Esophagus squamous epithelium (tissue), 5 donors: ENCODE measurements at regions not wholly inside any gene's neighbourhood (a gene's known extent, or its start where the extent isn't known, plus 50 kb on each side); places are given as distances from the start of the nearest gene placed in this dataset.
A peak's percentile ranks its signal among the peaks of the same experiment; 100 is the strongest.

Experiments used
- DNase-seq: peaks from one replicate; lab custom pipeline; 2025; lab: John Stamatoyannopoulos, UW
- H3K27ac ChIP-seq, 4 donors: fragments of 200-600 bp; sonication (generic); one replicate each; pipeline ENCODE4 v1.5.1; 2016 to 2019; ENCODE audit warnings: mild to moderate bottlenecking in 1 of 4
- H3K27me3 ChIP-seq, 4 donors: fragments of 200-600 bp; sonication (generic); 1 replicate in 3 of 4; 2 replicates in 1 of 4; pipeline versions ENCODE4 v1.5.1 to v1.6.0; 2017 to 2021; ENCODE audit warnings: antibody characterized with exemption in 1 of 4
- H3K36me3 ChIP-seq, 3 donors: fragments of 200-600 bp; sonication (generic); one replicate each; pipeline ENCODE4 v1.5.1; 2016 to 2019
- H3K4me1 ChIP-seq, 3 donors: fragments of 200-600 bp; sonication (generic); one replicate each; pipeline ENCODE4 v1.5.1; 2017 to 2019
- H3K4me3 ChIP-seq, 4 donors: fragments of 200-600 bp; sonication (generic); 1 replicate in 3 of 4; 2 replicates in 1 of 4; pipeline ENCODE4 v1.5.1; 2016 to 2019; ENCODE audit warnings: mild to moderate bottlenecking in 2 of 4, moderate library complexity in 1 of 4
- H3K9me3 ChIP-seq, 3 donors: fragments of 200-600 bp; sonication (generic); one replicate each; pipeline ENCODE4 v1.5.1; 2016 to 2019
- POLR2A ChIP-seq, 4 donors: fragments of 450-650 bp; IDR thresholded peaks; one replicate each; pipeline ENCODE4 v1.6.1; 2017; ENCODE audit warnings: antibody characterized with exemption in 4 of 4, mild to moderate bottlenecking in 4 of 4, moderate library complexity in 3 of 4
- WGBS, 2 donors: methylation state at CpG; one replicate each; pipeline ENCODE4 v1.1.5; 2018; 5-methylcytosine and 5-hydroxymethylcytosine counted together
- intact Hi-C: fragments of 100-400 bp; cut with DNase I; formaldehyde crosslinking; loops from one replicate; pipeline ENCODE4 v1.15.0; 2022
- TF ChIP-seq, protein P1 (sequence below), 6 experiments: fragments of 450-650 bp in 4 of 6; fragments of 200-600 bp in 2 of 6; sonication (generic) in 2 of 6; IDR thresholded peaks; one replicate each; pipeline ENCODE4 v1.5.1; 2016 to 2019; ENCODE audit warnings: antibody characterized with exemption in 6 of 6, mild to moderate bottlenecking in 4 of 6, moderate library complexity in 4 of 6
- donor health status: DM: yes; HTN: yes; CAD: no.

DNA sequence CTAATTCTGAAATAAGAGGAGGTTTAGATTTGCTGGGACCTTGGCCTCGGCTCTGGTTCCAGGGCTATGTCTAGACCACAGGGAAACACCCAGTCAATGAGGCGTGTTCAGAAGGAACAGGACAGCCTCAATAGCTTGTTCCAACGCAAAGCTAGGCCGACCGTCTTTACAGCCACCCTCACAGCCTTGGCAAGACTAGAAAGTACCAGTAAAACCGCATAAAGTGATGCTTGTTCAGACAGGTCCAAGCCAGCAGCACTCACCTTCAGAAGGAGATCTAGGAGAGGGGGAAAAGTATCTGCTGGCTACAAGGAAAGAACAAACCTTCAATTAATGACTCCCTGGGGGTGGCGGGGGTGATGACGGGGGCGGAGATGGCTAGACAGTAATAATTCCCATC is 50.1 kb upstream of the LMTK2 start:
- no peaks in the 10 kb centered on the region for H3K36me3 ChIP-seq
- peaks cover 0 to 5% (median 0%) of the 10 kb centered on the region in 4 donors for H3K27me3 ChIP-seq
- H3K4me1 ChIP-seq, result peaks cover 8 to 59% (median 43%) of the 10 kb centered on the region in 3 donors
- DNase-seq, result no peak
- peak overlapping the region; percentile 65 to 93 (median 88) for H3K27ac ChIP-seq
- intact Hi-C loops, result no loop called here
- no peaks in the 10 kb centered on the region for H3K9me3 ChIP-seq
- TF ChIP-seq, protein P1, sequence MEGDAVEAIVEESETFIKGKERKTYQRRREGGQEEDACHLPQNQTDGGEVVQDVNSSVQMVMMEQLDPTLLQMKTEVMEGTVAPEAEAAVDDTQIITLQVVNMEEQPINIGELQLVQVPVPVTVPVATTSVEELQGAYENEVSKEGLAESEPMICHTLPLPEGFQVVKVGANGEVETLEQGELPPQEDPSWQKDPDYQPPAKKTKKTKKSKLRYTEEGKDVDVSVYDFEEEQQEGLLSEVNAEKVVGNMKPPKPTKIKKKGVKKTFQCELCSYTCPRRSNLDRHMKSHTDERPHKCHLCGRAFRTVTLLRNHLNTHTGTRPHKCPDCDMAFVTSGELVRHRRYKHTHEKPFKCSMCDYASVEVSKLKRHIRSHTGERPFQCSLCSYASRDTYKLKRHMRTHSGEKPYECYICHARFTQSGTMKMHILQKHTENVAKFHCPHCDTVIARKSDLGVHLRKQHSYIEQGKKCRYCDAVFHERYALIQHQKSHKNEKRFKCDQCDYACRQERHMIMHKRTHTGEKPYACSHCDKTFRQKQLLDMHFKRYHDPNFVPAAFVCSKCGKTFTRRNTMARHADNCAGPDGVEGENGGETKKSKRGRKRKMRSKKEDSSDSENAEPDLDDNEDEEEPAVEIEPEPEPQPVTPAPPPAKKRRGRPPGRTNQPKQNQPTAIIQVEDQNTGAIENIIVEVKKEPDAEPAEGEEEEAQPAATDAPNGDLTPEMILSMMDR (IDR thresholded peaks at IDR 0.05), result no peak
- no peak for TF ChIP-seq POLR2A (IDR thresholded peaks at IDR 0.05)
- WGBS, 2 donors, result 28 to 44% methylated on average over 7 to 9 of the region's 9 CpGs
- H3K4me3 ChIP-seq, result no peak overlapping the region
